Breast epithelium (tissue), 3 donors: ENCODE measurements at regions not wholly inside any gene's neighbourhood (a gene's known extent, or its start where the extent isn't known, plus 50 kb on each side); places are given as distances from the start of the nearest gene placed in this dataset.

Experiments used
- POLR2AphosphoS5 ChIP-seq, 3 donors: sonication (generic); formaldehyde crosslinking; IDR thresholded peaks; one replicate each; pipeline ENCODE4 v1.6.1; 2017; ENCODE audit warnings: antibody characterized with exemption in 3 of 3
- TF ChIP-seq, protein P1 (sequence below), 3 donors: fragments of 450-650 bp; IDR thresholded peaks; one replicate each; pipeline ENCODE4 v1.5.1; 2016 to 2017; ENCODE audit warnings: antibody characterized with exemption in 3 of 3, mild to moderate bottlenecking in 3 of 3, moderate library complexity in 3 of 3

DNA sequence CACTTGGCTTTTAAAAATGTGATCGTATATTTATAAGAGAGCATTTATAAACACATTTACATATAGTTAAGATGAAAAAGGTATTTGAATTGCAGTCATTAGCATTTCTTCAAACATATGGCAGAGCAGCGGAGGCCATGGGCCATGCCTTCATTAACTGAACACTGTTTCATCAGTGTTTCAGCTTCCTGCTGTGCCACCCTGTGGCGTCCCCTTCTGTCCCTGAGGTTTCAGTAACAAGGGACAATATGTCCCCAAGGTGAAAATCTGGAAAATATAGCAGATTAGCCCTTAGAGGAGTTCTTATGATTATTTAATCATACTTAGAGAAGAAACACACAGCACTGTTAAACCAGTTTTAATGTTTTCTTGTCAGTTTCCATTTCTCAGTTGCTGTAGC is 577.8 kb downstream of the ETV1 start:
- TF ChIP-seq, protein P1, sequence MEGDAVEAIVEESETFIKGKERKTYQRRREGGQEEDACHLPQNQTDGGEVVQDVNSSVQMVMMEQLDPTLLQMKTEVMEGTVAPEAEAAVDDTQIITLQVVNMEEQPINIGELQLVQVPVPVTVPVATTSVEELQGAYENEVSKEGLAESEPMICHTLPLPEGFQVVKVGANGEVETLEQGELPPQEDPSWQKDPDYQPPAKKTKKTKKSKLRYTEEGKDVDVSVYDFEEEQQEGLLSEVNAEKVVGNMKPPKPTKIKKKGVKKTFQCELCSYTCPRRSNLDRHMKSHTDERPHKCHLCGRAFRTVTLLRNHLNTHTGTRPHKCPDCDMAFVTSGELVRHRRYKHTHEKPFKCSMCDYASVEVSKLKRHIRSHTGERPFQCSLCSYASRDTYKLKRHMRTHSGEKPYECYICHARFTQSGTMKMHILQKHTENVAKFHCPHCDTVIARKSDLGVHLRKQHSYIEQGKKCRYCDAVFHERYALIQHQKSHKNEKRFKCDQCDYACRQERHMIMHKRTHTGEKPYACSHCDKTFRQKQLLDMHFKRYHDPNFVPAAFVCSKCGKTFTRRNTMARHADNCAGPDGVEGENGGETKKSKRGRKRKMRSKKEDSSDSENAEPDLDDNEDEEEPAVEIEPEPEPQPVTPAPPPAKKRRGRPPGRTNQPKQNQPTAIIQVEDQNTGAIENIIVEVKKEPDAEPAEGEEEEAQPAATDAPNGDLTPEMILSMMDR (IDR thresholded peaks at IDR 0.05) = no peak
- no peak for TF ChIP-seq POLR2AphosphoS5 (IDR thresholded peaks at IDR 0.05)
